ENCODE measurements at regions not wholly inside any gene's neighbourhood (a gene's known extent, or its start where the extent isn't known, plus 50 kb on each side); places are given as distances from the start of the nearest gene placed in this dataset.

GRCh38 chr6:16840291-16840690 is 79.0 kb upstream of the ATXN1 start:
- no peak for TF ChIP-seq CTCF (IDR thresholded peaks at IDR 0.05 in 8 of 11, conservative IDR thresholded peaks at IDR 0.05 in 3 of 11)
- no peak for TF ChIP-seq POLR2A (IDR thresholded peaks at IDR 0.05)
